ENCODE measurements at regions not wholly inside any gene's neighbourhood (a gene's known extent, or its start where the extent isn't known, plus 50 kb on each side); places are given as distances from the start of the nearest gene placed in this dataset.
"Not testable (repeated sequence)": the region's sequence is repeated elsewhere in the genome, so short reads cannot be mapped to it uniquely, and the experiment has no call there.

GRCh38 chr7:1300636-1301035, 68.0 kb downstream of the UNCX start:
- DNase-seq: no peak

GRCh38 chr7:1301054-1301881, 68.6 kb downstream of the UNCX start:
- no peak for DNase-seq

DNA sequence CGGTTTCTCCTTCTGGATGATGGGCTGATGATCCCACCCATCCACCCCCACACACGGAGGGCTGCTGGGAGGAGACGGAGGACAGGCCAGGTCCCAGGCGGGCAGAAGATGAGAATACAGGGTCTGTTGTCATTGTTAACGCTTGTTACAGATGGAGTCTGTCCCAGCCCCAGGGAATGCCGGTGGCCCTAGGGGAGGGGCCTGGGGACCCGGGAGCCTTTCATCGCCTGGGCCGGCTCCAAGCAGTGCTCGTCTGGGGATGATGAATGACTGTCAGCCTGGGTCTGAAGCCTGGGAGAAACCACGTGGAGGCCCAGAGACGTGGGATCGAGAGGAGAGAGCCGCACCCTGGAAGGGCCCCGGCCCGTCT, 69.2 kb downstream of the UNCX start:
- no peak for DNase-seq

DNA sequence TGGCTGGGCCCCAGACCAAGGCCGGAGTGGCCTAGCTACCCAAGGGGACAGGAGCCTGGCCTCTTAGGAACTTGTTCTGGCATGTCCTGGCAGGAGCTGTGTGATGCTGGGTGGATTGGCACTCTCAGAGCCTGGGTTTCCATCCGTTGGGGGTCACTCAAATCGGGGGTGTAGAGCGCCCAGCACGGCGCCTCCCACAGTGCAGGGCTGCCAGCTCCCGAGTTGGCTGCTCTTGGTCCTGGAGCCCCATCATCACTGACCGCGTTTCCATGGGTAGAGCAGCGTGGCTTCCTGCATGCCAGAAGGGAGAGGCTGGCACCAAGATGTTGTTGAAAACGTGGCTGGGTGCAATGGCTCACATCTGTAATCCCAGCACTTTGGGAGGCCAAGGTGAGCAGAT, 70.3 kb downstream of the UNCX start:
- no peak for DNase-seq

- DNase-seq: not testable (repeated sequence)
These were observed 71.3 kb downstream of the UNCX start for GRCh38 chr7:1304011-1304410.

GRCh38 chr7:1305873-1306272, 73.2 kb downstream of the UNCX start:
- DNase-seq: no peak

GRCh38 chr7:1307828-1308227, 75.2 kb downstream of the UNCX start:
- no peak for DNase-seq

DNA sequence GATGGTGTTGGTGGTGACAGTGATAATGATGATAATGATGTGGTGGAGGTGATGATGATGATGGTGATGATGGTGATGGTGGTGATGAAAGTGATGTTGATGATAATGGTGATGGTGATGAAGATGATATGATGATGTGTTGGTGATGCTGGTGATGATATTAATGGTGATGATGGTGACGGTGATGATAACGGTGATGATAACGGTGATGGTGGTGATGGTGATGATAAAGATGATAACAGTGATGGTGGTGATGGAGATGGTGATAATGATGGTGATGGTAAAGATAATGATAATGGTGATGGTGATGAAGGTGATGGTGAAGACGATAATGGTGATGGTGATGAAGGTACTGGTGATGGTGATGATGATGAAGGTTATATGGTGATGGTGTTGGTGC, 76.6 kb downstream of the UNCX start:
- DNase-seq: no peak

DNA sequence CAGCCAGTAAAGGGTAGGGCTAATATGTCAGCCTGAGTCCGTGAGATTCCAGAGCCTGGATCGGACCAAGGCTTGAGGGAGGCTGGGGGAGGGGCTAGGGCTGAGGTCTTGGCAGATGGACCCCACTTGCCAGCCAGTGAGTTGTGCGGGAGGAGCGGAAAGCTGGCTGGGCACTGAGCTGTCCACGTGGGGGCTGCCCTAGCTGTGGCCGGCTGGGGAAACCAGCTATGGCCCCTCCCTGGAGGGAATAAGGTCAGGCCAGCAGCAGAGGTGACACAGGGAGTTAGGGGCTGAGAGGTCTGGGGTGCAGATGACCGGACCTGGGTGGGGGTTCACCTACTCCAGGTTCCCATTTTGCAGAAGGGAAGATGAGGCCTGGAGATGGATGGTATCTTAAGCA, 77.3 kb downstream of the UNCX start:
- no peak for DNase-seq

DNA sequence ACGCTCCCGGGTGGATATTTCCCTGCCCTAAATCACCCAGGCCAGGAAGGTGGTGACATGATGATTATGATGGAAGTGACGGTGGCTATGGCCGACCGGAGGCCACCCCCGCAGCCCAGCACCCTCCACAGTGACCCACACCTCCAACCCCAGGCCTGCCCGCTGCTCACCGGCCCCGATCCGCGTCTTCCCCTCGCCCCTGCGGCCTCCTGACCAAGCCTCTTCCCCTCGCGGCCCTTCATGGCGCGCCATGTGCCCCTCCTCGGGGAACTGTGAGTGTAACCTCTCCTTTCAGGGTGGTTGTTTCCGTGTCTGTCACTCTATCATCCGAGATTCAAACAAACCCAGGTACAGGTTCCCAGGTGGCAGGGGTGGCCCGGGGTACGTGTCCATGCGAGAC, 78.3 kb downstream of the UNCX start:
- no peak for DNase-seq

DNA sequence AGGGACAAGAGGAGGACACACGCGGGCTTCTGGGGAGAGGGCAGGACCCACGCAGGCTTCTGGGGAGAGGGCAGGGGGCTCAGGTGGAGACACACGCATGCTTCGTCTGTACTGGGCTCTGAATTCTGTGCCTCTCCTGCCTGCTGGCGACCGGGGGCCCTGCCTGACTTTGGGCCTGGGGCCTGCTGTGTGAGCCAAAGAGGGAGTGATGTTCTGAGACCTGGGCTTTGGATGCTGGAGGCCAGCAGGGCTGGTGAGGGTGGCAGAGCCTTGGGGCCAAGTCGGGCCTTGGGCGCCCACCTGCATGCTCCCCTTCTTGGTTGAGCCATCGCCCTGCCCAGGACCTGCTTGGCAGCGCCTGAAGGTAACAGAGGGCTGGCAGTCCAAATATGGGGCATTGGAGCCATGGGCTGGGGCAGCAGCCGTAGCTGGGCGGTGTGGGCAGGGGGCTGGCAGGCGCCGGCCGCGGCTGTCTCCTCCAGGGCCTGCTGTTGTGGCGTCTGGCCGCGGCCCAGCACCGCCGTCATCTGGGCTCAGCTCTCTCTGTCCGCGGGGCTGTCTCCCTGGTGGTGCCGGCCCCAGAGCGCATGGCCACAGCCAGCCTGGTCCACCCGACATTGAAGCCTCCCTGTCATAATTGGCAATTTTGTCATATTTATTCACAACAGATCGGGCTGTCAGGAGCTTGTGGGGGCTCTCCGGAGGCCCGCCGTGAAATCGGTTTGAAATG, 78.9 kb downstream of the UNCX start:
- no peak for DNase-seq

DNA sequence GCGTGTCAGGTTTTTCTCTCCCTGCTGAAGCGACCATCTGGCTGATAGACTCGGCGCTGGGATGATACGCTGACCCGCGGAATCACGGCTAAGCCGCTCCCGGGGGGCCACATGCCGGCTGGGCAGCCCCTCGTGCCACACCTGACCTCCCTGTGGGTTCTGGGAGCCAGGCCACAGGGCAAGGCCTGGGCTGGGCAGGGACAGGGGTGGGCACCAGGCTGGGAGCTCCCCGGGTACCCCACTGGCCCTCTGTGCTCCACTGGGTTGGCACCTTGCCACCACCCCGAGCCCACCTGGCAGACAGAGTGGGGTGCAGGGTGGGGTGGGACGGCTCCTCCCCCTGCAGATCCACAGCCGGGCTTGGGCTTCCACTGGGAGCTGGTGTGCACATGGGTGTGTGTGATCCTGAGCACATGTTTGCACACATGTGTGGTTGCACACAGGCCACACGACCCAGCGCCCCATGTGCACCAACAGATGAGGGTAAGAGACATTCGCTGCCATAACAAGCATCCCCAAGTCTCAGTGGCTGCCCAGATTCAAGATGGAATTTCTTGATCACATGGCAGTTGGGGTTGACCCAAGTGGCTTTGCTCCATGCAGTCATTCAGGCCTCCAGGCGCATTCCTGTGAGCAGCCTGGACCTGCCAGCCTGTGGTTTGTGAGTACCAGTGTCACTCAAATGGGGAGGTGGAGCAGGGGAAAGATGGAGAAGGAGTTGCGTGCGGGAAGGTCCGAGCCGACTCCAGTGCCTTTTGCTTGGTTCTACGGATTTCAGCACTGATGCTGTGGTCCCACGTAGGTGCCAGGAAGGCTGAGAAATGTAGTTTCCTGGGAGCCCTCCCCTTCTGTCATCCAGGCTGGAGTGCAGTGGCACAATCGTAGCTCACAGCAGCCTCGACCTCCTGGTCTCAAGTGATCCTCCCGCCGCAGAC, 79.7 kb downstream of the UNCX start:
- DNase-seq: no peak

- no peak for DNase-seq
These were observed 80.9 kb downstream of the UNCX start for GRCh38 chr7:1313613-1314012.

- no peak for DNase-seq
These were observed 81.6 kb downstream of the UNCX start for GRCh38 chr7:1314021-1314907.

GRCh38 chr7:1314908-1315450, 82.3 kb downstream of the UNCX start:
- DNase-seq: no peak

DNA sequence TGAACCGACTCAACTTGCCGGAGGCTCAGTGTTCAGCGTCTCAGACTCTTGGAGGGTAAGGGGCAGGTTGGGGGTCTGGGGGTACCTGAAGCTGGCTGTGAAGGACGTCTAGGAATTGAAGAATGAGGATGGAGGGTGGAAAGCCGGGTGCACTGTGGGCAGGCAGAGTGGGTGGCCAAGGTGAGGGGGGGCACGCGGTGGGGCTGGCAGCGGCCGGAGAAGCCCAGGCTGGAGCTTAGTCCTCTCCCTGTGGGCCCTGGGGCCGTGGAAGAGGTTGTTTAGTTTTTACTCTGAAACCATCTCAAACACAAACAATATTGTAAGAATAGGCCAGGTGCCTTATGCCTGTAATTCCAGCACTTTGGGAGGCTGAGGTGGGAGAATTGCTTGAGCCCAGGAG, 83.4 kb downstream of the UNCX start:
- no peak for DNase-seq

DNA sequence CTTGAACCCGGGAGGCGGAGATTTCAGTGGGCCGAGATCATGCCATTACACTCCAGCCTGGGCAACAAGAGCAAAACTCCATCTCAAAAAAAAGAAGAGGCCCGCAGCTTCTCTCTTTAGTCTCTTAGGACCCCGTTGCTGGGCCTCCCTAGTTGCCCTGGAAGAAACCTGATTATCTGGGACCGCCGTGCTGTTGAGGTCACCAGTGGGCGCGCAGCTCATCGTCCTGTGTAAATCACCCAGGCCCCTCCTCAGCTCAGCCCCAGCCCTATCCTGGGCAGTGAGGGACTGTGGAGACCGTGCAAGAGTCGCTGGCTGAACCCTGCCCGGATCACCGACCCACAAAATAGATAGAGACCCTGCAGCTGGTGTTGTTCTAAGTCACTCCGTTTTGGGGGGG, 85.0 kb downstream of the UNCX start:
- no peak for DNase-seq

DNA sequence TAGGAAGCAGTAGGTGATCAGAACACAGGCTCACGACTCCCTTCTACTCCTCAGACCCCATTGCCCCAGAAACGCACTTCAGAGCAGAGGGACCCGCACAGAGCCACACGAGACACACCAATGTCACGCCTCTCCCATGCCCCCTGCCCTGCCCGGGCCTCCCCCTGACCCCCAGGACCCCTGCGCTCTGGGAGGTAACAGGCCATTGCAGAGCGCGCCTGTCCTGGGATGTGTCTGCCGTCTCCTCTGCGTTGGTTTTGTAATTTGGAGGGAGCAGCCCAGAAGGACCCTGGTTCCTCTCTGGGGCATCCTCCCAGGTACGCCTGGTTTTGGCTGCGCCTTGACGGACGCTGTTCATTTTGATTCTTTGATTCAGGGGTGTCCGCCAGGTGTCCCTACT, 85.4 kb downstream of the UNCX start:
- no peak for DNase-seq

GRCh38 chr7:1318661-1319060, 86.0 kb downstream of the UNCX start:
- no peak for DNase-seq

GRCh38 chr7:1320616-1321240, 88.1 kb downstream of the UNCX start:
- DNase-seq: no peak

GRCh38 chr7:1321411-1322239, 89.0 kb downstream of the UNCX start:
- no peak for DNase-seq
